Forelimb muscle (tissue), 1 donor: ENCODE measurements at regions not wholly inside any gene's neighbourhood (a gene's known extent, or its start where the extent isn't known, plus 50 kb on each side); places are given as distances from the start of the nearest gene placed in this dataset.
A peak's percentile ranks its signal among the peaks of the same experiment; 100 is the strongest.

ENCODE experiments used
- DNase-seq: peaks from one replicate; pipeline ENCODE4 v3.0.0-alpha.2; 2013; ENCODE audit warnings: low read depth

DNA sequence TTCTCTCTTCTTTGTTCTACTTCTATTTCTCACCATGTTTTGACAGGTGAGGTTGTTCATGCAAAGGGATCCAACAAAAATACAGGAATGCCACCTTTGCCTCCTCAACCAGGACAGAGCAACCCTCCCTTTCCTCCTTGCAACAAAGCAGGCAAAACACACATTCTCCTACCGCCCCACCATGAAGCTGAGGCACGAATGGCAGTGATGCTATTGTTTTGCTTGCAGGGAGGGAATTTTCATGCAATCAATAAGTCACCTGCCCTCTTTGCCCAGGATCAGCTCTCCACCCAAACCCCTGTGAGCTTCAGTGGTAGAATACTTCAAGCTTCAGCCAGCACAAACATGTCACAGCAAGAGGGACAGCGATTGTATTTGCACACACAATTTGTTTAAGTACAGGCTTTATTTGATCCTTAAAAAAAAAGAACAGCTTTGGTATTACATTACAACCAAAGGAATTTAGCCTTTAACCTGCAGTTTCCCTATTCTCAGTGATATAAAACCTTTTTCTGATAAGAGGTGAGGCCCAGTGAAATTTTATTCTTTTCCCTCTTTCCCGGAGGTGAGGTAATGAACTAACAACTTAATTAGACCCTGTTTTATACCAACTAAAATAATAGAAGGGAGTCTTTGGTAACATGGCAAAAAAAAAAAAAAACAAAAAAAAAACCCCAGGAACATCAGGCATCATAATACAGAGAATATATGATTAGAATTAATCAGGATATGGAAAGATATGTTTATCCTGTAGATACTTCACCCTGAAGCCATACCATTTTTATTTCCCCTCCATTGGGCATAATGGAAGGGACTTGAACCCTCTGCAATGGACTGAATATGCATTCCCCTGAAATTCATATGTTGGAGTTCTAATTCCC, 87.0 kb upstream of the EEA1 start:
- no peak for DNase-seq

DNA sequence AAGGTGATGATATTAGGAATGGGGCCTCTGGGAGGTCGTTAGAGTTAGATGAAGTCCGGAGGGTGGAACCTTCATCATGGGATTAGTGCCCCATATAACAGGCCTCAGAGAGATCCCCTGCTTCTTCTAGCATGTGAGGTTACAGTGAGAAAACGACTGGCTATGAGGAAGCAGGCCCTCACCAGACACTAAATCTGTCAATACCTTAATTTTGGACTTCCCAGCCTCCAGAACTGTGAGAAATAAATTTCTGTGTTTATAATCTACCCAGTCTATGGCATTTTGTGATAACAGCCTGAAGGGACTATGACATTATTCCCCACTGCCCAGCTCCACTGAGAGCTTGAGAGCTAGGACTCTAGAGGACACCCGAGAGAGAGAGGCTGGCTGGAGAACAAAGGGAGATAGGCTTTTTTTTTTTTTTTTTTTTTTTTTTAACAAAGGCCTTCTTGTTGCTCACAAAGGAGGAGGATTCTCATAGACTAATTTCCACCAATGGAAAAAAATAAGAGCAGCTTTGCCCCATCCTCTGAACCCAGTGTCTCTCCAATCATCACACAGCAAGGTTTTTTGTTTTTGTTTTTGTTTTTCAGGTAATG, 87.8 kb upstream of the EEA1 start:
- no peak for DNase-seq

DNA sequence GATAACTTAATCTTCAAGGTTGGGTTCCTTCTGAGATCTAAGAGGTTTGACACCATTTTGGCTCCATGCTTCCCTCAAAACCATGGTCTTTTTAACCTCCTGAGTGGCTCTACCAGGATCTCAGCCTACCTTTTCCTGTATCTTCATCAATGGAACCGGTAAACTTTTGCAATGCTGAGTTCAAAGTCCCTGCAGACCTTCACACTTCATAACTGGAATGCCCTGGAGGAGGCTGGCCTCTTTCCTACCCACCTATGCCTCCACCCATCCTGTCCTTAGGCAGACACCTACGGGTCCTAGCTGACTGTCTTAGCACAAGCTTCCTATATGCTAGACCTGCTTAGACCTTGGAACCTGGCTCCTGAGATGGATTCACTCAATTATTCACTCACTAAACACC, 89.5 kb upstream of the EEA1 start:
- no peak for DNase-seq

- DNase-seq: no peak
Measured at GRCh38 chr12:93019212-93019927, 90.3 kb upstream of the EEA1 start.

DNA sequence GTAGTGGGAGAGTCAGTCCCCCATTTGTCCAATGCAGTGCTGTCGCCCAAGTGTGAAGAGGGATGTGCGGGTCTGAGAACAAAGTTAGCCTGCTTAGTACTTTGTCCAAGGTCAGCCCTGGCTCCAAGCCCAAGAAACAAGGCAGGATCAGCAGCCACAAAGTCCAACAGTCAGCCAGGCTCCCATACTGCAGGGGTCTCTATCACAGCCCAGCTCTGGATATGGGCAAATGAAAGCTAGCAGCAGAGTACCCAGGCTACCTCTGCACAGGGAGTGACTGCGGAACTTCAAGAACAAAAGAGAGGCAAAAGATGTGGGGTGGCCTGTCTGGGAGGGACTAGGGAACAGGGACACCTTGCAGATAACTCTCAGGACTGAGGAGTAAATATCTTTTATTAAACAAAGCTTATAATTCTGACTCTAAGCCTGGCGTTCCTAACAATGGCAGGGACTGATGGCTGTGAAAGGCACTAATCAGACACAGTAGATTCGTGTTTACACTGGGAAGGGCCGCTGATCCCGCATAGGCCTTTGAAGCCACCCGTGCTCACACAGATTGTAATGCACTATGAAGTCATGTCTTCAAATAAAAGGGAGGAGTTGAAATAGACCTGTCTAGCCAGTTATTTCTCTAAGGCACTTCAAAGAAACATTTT, 91.0 kb upstream of the EEA1 start:
- DNase-seq: no peak

- DNase-seq: no peak
Measured at GRCh38 chr12:93020631-93021597, 91.8 kb upstream of the EEA1 start.

DNA sequence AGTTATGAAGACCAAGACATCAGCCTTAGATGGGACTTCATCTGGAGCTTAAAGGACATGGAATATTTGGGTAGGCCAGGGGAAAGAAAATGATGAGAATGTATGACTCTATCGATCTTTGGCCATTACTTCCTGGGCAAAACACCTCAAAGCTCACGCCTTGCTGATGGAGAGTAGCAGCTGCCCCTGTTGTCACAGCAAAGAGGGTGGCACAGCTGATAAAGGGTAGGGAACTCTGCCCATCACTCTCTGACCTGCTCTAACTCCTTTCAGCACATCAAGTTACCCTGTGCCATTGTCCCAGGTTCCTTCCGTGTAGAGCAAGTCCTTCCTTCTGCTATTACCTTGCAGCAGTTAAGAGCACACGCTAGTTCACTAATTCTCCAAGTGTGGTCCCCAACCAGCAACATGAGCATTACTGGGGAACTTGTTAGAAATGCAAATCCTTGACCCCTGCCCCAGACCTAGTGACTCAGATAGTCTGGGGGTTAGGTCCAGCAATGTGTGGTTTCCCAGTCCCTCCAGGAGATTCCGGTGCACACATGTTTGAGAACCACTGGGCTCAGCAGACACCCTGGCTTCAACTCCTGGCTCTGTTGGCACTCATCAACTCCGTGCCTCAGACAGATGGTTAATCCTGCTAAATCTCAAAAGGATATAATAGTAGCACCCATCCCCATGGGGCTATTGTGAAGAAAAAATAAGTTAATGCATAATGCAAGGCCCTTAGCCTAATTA, 93.7 kb upstream of the EEA1 start:
- DNase-seq: no peak

- DNase-seq: no peak
Measured at GRCh38 chr12:93025145-93026103, 96.3 kb upstream of the EEA1 start.

GRCh38 chr12:93027041-93027440, 97.9 kb upstream of the EEA1 start:
- DNase-seq: no peak

- no peak for DNase-seq
Measured at GRCh38 chr12:93029091-93029490, 100.0 kb upstream of the EEA1 start.

DNA sequence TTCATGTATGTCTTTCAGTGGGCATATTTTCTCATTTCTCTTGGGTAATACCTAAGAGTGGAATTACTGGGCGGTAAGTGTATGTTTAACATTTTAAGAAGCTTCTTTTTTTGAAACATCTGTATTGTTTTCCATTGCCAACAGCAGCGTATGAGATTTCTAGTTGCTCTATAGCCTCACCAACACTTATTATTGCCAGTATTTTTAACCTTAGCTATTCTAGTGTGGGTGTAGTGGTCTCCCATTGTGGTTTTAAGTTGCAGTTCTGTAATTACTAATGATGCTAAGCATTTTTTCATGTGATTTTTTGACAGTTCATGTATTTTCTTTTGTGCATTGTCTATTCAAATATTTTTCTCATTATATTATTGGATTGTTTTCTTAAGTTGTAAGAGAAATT, 101.9 kb upstream of the EEA1 start:
- no peak for DNase-seq

- DNase-seq: peak; percentile 4
Measured at GRCh38 chr12:93032758-93033157, 103.7 kb upstream of the EEA1 start.

DNA sequence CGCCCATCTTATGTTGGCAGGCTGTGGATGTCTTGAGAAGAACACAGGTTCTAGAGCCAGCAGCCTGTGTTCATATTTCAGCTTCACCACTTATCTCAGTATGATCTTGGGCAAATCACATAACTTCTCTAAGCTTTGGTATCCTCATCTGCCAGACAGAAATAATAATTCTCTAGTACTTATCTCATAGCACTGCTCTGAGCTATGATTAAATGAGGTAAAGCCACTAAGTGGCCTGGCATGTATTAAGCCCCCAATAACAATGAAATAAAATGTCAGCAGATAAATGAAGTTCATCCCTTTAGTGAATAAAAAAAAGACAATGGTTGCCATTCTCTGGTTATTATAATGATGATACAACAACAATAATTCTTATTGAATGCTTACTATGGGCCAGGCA, 104.9 kb upstream of the EEA1 start:
- no peak for DNase-seq

- no peak for DNase-seq
Measured at GRCh38 chr12:93039062-93039461, 110.0 kb upstream of the EEA1 start.

DNA sequence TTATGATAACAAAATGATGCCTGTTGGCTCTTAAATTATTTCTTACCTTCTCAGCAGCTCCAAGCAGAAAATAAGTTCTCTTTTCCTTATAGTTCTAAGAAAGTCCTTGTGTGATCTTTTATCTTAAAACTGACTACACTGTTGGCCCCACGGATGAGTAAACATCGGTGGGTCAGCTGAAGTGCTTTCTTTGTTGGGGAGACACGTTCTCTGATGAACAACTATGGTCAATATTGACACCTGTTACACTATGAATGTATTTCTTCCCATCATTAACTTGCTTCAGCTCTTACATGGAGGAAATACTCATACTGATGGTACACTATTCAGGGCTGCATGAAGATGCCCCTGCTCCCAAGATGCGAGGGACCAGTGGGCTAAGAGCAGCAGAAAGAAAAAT, 110.8 kb upstream of the EEA1 start:
- DNase-seq: no peak

GRCh38 chr12:93040367-93040766, 111.3 kb upstream of the EEA1 start:
- DNase-seq: no peak

DNA sequence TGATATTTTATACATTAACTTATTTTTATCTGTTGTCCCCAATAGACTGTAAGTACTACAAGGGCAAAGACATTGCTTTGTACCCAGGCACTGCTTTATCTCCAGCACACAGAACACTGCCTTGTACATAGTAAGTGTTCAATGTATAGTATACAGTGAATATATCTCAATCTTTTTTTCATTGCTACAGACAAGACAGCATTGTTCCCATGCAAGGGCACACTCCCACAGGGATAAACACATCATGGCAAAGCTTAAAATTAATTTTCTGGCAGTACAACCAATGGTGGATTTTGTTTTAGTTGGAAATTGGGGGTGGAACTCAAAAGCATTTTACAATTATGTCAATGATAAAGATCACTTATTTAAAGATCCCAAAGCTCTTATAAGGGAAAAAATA, 112.3 kb upstream of the EEA1 start:
- DNase-seq: no peak

- no peak for DNase-seq
Measured at GRCh38 chr12:93042283-93042682, 113.2 kb upstream of the EEA1 start.

DNA sequence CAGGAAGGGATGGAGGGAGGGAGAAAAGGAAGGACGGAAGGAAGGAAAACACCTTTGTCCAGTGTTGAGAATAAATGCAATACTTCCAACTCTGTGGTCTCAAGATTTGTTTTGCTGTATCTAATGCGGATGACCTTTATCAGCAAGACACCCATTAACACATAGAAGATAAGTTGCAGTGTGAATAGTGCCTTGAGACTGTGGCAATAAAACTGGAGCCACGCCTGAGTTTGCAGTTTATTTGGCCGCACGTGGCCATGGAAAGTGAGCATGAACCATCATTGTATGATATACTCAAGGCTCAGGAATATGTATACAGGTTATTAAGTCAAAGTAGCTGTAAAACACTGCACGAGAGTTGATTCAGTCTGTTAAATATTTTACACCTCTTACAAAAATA, 113.6 kb upstream of the EEA1 start:
- DNase-seq: no peak
